H1 (cell line): ENCODE measurements at regions not wholly inside any gene's neighbourhood (a gene's known extent, or its start where the extent isn't known, plus 50 kb on each side); places are given as distances from the start of the nearest gene placed in this dataset.

Experiments
- CTCF ChIA-PET: fragments of 300-600 bp; sonication (Branson Sonifier 250); formaldehyde crosslinking; loops from one replicate; lab custom pipeline; 2021; ENCODE audit not compliant: partially characterized antibody; lab: Charles Lee
- POLR2A ChIA-PET: fragments of 300-600 bp; sonication (Branson Sonifier 250); formaldehyde crosslinking; loops from one replicate; lab custom pipeline; 2021; ENCODE audit warnings: inconsistent platforms; ENCODE audit not compliant: partially characterized antibody; lab: Charles Lee
- DNase-seq, 2 experiments: peaks; one replicate each; pipeline versions ENCODE4 v3.0.0 to v3.0.0-alpha.2; 2010 to 2022; ENCODE audit warnings: low spot score in 2 of 2, low read depth in 1 of 2, mixed read lengths in 1 of 2
- FAIRE-seq: peaks from 2 replicates; lab custom pipeline; 2011; peaks lifted over from hg19 to GRCh38; lab: Jason Lieb, UNC
- H2AFZ ChIP-seq: 2 replicates; pipeline ENCODE4 v1.8.1; 2012; ENCODE audit warnings: low read length, inconsistent platforms
- H2AK5ac ChIP-seq: 2 replicates; pipeline ENCODE4 v1.6.1; 2013; ENCODE audit warnings: low read depth, low read length
- H2BK120ac ChIP-seq: replicated peaks from 2 replicates; pipeline ENCODE3; 2013; ENCODE audit warnings: low read depth, low read length, inconsistent platforms
- H2BK12ac ChIP-seq: 2 replicates; pipeline ENCODE4 v1.6.1; 2013; ENCODE audit warnings: low read depth, low read length
- H2BK15ac ChIP-seq: 2 replicates; pipeline ENCODE4 v1.6.1; 2013; ENCODE audit warnings: low read length
- H2BK20ac ChIP-seq: 2 replicates; pipeline ENCODE4 v1.6.1; 2013; ENCODE audit warnings: low read length
- H2BK5ac ChIP-seq: 2 replicates; pipeline ENCODE4 v1.6.1; 2013; ENCODE audit warnings: low read depth, low read length
- H3K14ac ChIP-seq: 2 replicates; pipeline ENCODE4 v1.6.1; 2013; ENCODE audit warnings: inconsistent platforms; ENCODE audit not compliant: insufficient read length
- H3K18ac ChIP-seq: 2 replicates; pipeline ENCODE4 v1.6.1; 2013; ENCODE audit warnings: low read length; ENCODE audit errors: extremely low read depth
- H3K23ac ChIP-seq: 2 replicates; pipeline ENCODE4 v1.6.1; 2013; ENCODE audit warnings: inconsistent platforms; ENCODE audit not compliant: insufficient read length
- H3K23me2 ChIP-seq: 2 replicates; pipeline ENCODE4 v1.6.1; 2013; ENCODE audit warnings: low read depth, low read length
- H3K27ac ChIP-seq: 2 replicates; pipeline ENCODE4 v1.6.1; 2011; ENCODE audit warnings: low read depth, low read length, inconsistent platforms
- H3K27me3 ChIP-seq, 4 experiments: replicated peaks in 1 of 4; 1 replicate in 1 of 4; 2 replicates in 3 of 4; pipeline versions ENCODE4 v1.6.1 to v1.8.1; 2011 to 2013; ENCODE audit warnings: low read length in 3 of 4, mild to moderate bottlenecking in 3 of 4, inconsistent platforms in 2 of 4, mixed read lengths in 2 of 4, moderate library complexity in 1 of 4; ENCODE audit not compliant: control insufficient read depth in 3 of 4, insufficient read depth in 3 of 4; ENCODE audit errors: extremely low read depth in 1 of 4
- H3K36me3 ChIP-seq, 4 experiments: 2 replicates each; pipeline versions ENCODE4 v1.6.1 to v1.8.1; 2011 to 2013; ENCODE audit warnings: mild to moderate bottlenecking in 4 of 4, low read length in 3 of 4, moderate library complexity in 2 of 4, control low read depth in 1 of 4, inconsistent platforms in 1 of 4; ENCODE audit not compliant: insufficient read depth in 4 of 4, control insufficient read depth in 2 of 4
- H3K4ac ChIP-seq: replicated peaks from 2 replicates; pipeline ENCODE3; 2013; ENCODE audit warnings: low read length, low read depth, mixed read lengths, inconsistent platforms; ENCODE audit not compliant: insufficient read length
- H3K4me1 ChIP-seq, 4 experiments: replicated peaks in 1 of 4; 1 replicate in 1 of 4; 2 replicates in 3 of 4; pipeline versions ENCODE4 v1.6.1 to v1.8.1; 2011 to 2013; ENCODE audit warnings: low read length in 3 of 4, inconsistent platforms in 2 of 4, mixed read lengths in 1 of 4; ENCODE audit not compliant: insufficient read depth in 4 of 4, control insufficient read depth in 3 of 4
- H3K4me2 ChIP-seq, 2 experiments: 2 replicates each; pipeline versions ENCODE4 v1.6.1 to v1.8.1; 2011 to 2013; ENCODE audit warnings: low read depth in 2 of 2, low read length in 2 of 2, control low read depth in 1 of 2, inconsistent platforms in 1 of 2, mild to moderate bottlenecking in 1 of 2; ENCODE audit not compliant: insufficient read depth in 1 of 2
- H3K4me3 ChIP-seq, 4 experiments: fragments of 200-600, 300-600 bp in 1 of 4; sonication (generic), shearing (Covaris generic), sonication (Bioruptor Twin) in 1 of 4; 2 replicates each; pipeline versions ENCODE4 v1.5.1 to v1.8.1; 2011 to 2016; ENCODE audit warnings: low read length in 4 of 4, low read depth in 3 of 4, control low read depth in 2 of 4, inconsistent platforms in 2 of 4, mild to moderate bottlenecking in 2 of 4, mixed read lengths in 1 of 4, moderate library complexity in 1 of 4; ENCODE audit not compliant: insufficient read depth in 2 of 4; ENCODE audit errors: extremely low read depth in 1 of 4
- H3K56ac ChIP-seq: replicated peaks from 2 replicates; pipeline ENCODE3; 2013; ENCODE audit warnings: low read depth, mild to moderate bottlenecking, mixed read lengths, low read length, inconsistent platforms; ENCODE audit not compliant: insufficient read length
- H3K79me1 ChIP-seq: 2 replicates; pipeline ENCODE4 v1.6.1; 2013; ENCODE audit warnings: low read depth, low read length, control low read depth
- H3K79me2 ChIP-seq, 2 experiments: 2 replicates each; pipeline versions ENCODE4 v1.6.1 to v1.8.1; 2012 to 2013; ENCODE audit warnings: low read length in 2 of 2, mild to moderate bottlenecking in 2 of 2, inconsistent platforms in 1 of 2; ENCODE audit not compliant: insufficient read depth in 2 of 2, control insufficient read depth in 1 of 2
- H3K9ac ChIP-seq, 4 experiments: replicated peaks in 1 of 4; 1 replicate in 1 of 4; 2 replicates in 3 of 4; pipeline versions ENCODE4 v1.6.1 to v1.8.1; 2011 to 2013; ENCODE audit warnings: low read depth in 3 of 4, low read length in 3 of 4, control low read depth in 2 of 4, mild to moderate bottlenecking in 2 of 4, moderate library complexity in 2 of 4, inconsistent platforms in 1 of 4; ENCODE audit errors: extremely low read depth in 1 of 4
- H3K9me3 ChIP-seq, 2 experiments: 2 replicates each; pipeline versions ENCODE4 v1.6.1 to v1.8.1; 2012 to 2013; ENCODE audit warnings: mild to moderate bottlenecking in 2 of 2, moderate library complexity in 2 of 2, control low read depth in 1 of 2, inconsistent platforms in 1 of 2, low read depth in 1 of 2, low read length in 1 of 2, mixed read lengths in 1 of 2; ENCODE audit not compliant: insufficient read depth in 2 of 2
- H4K20me1 ChIP-seq, 2 experiments: replicated peaks in 1 of 2; 2 replicates each; pipeline versions ENCODE3 to v1.8.1; 2011 to 2013; ENCODE audit warnings: inconsistent platforms in 2 of 2, low read length in 2 of 2, mild to moderate bottlenecking in 1 of 2; ENCODE audit not compliant: insufficient read depth in 2 of 2, control insufficient read depth in 1 of 2
- H4K5ac ChIP-seq: 2 replicates; pipeline ENCODE4 v1.6.1; 2013; ENCODE audit warnings: low read length, low read depth, mixed read lengths, inconsistent platforms; ENCODE audit not compliant: insufficient read length
- H4K8ac ChIP-seq: 2 replicates; pipeline ENCODE4 v1.8.0; 2013; ENCODE audit warnings: mild to moderate bottlenecking, moderate library complexity, low read length, inconsistent platforms; ENCODE audit not compliant: insufficient read depth; ENCODE audit errors: extremely low read depth
- H4K91ac ChIP-seq: replicated peaks from 2 replicates; pipeline ENCODE3; 2013; ENCODE audit warnings: low read length, mixed read lengths, inconsistent platforms; ENCODE audit not compliant: insufficient read length
- CHD2 ChIP-seq: IDR thresholded peaks from 2 replicates; pipeline ENCODE4 v1.6.1; 2012; ENCODE audit warnings: low read length, improper control_type of control experiment
- KDM1A ChIP-seq: fragments of 200-600, 300-600 bp; sonication (generic); IDR thresholded peaks from 2 replicates; pipeline ENCODE4 v1.7.1; 2016; ENCODE audit warnings: mild to moderate bottlenecking, low read length, borderline replicate concordance
- RAD21 ChIP-seq, 2 experiments: IDR thresholded peaks in 1 of 2; conservative IDR thresholded peaks in 1 of 2; 2 replicates each; pipeline ENCODE4 v1.6.1; 2011; ENCODE audit warnings: low read depth in 2 of 2, low read length in 2 of 2, improper control_type of control experiment in 1 of 2, inconsistent platforms in 1 of 2, mild to moderate bottlenecking in 1 of 2, moderate library complexity in 1 of 2
- RBBP5 ChIP-seq: IDR thresholded peaks from 2 replicates; pipeline ENCODE4 v1.7.1; 2012; ENCODE audit warnings: low read depth, mild to moderate bottlenecking, inconsistent platforms, low read length, moderate library complexity, borderline replicate concordance
- SIRT6 ChIP-seq: IDR thresholded peaks from one replicate; pipeline ENCODE4 v1.7.1; 2012; ENCODE audit warnings: low read length, inconsistent platforms
- SIX5 ChIP-seq: IDR thresholded peaks from 2 replicates; pipeline ENCODE4 v1.6.1; 2011; ENCODE audit warnings: mild to moderate bottlenecking, low read depth, low read length
- TCF12 ChIP-seq: IDR thresholded peaks from 2 replicates; pipeline ENCODE4 v1.6.1; 2011; ENCODE audit warnings: low read depth, mild to moderate bottlenecking, low read length
- WGBS, 2 experiments: shearing (Covaris generic) in 1 of 2; methylation state at CpG; one replicate each; pipeline versions ENCODE4 v1.1.6 to v1.1.7; 2013 to 2015; ENCODE audit warnings: low lambda C conversion rate in 2 of 2, mixed read lengths in 2 of 2, inconsistent platforms in 1 of 2, low coverage in 1 of 2, missing lambda C conversion rate in 1 of 2; ENCODE audit not compliant: insufficient replicate concordance in 2 of 2, insufficient coverage in 1 of 2, insufficient read length in 1 of 2; ENCODE audit errors: extremely low coverage in 1 of 2, missing lambda C conversion rate in 1 of 2; 5-methylcytosine and 5-hydroxymethylcytosine counted together
- TF ChIP-seq, protein P1 (sequence below): IDR thresholded peaks from 2 replicates; pipeline ENCODE4 v1.6.1; 2011; ENCODE audit warnings: low read depth, mild to moderate bottlenecking, low read length; ENCODE audit not compliant: insufficient read depth

DNA sequence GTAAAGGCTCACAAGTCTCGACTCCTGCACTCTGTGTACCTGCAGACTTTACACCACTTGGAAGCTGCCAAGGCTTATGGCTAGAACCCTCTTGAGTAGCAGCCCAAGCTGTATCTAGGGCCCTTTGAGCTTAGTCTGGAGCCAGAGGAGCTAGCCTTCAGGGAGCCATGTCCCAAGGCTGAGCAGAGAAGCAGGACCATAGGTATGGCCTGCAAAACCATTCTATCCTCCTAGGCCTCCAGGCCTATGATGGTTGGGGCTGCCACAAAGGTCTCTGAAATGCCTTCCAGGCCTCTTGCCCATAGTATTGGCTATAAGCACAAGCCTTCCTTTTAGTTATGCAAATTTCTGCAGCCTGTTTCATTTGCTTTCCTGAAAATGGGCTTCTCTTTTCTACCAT lies 380.7 kb upstream of the CPXCR1 start:
- Histone ChIP-seq H2AFZ (no peak overlapping the region), H3K27ac (no peak overlapping the region), H2BK120ac (no peak overlapping the region), H3K36me3 (peaks cover 0 to 3% (median 0%) of the 10 kb centered on the region in 4 experiments; a peak in 1 of 8 replicates), H3K4me2 (no peak overlapping the region), H3K4me1 (no peaks in the 10 kb centered on the region), H3K4ac (no peak overlapping the region), H3K23me2 (no peaks in the 10 kb centered on the region), H3K18ac (no peak overlapping the region), H3K79me1 (no peaks in the 10 kb centered on the region), H3K23ac (no peak overlapping the region), H2BK12ac (no peak overlapping the region), H3K27me3 (no peaks in the 10 kb centered on the region), H2BK15ac (no peak overlapping the region), H4K8ac (no peak overlapping the region), H3K79me2 (no peaks in the 10 kb centered on the region), H2AK5ac (no peak overlapping the region), H3K56ac (no peak overlapping the region), H4K5ac (no peak overlapping the region), H3K4me3 (no peak overlapping the region), H2BK5ac (no peak overlapping the region), H4K20me1 (no peaks in the 10 kb centered on the region), H3K9ac (no peak overlapping the region), H3K14ac (no peak overlapping the region), H3K9me3 (peaks cover 17 to 25% of the 10 kb centered on the region in 2 experiments; a peak in 3 of 4 replicates), H2BK20ac (no peak overlapping the region), H4K91ac (no peak overlapping the region)
- ChIA-PET POLR2A (no interaction called here), CTCF (no interaction called here)
- FAIRE-seq (no peak), DNase-seq (no peak)
- TF ChIP-seq TCF12 (no peak), SIRT6 (no peak), SIX5 (no peak), KDM1A (no peak), RAD21 (IDR thresholded peaks at IDR 0.05 in 1 of 2, conservative IDR thresholded peaks at IDR 0.05 in 1 of 2; ENCODE audit: low read depth in 2 of 2, low read length in 2 of 2) (no peak), RBBP5 (no peak), CHD2 (no peak)
- TF ChIP-seq, protein P1, sequence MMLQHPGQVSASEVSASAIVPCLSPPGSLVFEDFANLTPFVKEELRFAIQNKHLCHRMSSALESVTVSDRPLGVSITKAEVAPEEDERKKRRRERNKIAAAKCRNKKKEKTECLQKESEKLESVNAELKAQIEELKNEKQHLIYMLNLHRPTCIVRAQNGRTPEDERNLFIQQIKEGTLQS, result no peak
- WGBS, 2 experiments, result no CpG with 5 or more reads among the region's 1 CpG
